Keratinocyte (primary cell): ENCODE measurements at regions not wholly inside any gene's neighbourhood (a gene's known extent, or its start where the extent isn't known, plus 50 kb on each side); places are given as distances from the start of the nearest gene placed in this dataset.

Experiments
- DNase-seq: peaks from one replicate; pipeline ENCODE4 v3.0.0-alpha.2; 2011; ENCODE audit warnings: low read depth, missing footprints, low spot score
- FAIRE-seq: peaks from 2 replicates; lab custom pipeline; 2011; peaks lifted over from hg19 to GRCh38; lab: Jason Lieb, UNC
- H2AFZ ChIP-seq: 2 replicates; pipeline ENCODE4 v1.6.0; 2012; ENCODE audit warnings: low read length, control low read depth, inconsistent platforms; ENCODE audit not compliant: control insufficient read depth
- H3K27ac ChIP-seq: 2 replicates; pipeline ENCODE4 v1.5.1; 2011; ENCODE audit warnings: low read length; ENCODE audit not compliant: control insufficient read depth, insufficient read depth
- H3K27me3 ChIP-seq: 3 replicates; pipeline ENCODE4 v1.6.0; 2011; ENCODE audit warnings: low read length; ENCODE audit not compliant: control insufficient read depth, insufficient read depth; ENCODE audit errors: extremely low read depth
- H3K36me3 ChIP-seq, 2 experiments: 2 replicates in 1 of 2; 3 replicates in 1 of 2; pipeline ENCODE4 v1.5.1; 2011; ENCODE audit warnings: low read length in 2 of 2, mild to moderate bottlenecking in 1 of 2; ENCODE audit not compliant: control insufficient read depth in 2 of 2, insufficient read depth in 2 of 2; ENCODE audit errors: extremely low read depth in 1 of 2
- H3K4me1 ChIP-seq: 3 replicates; pipeline ENCODE4 v1.5.1; 2011; ENCODE audit warnings: low read length; ENCODE audit not compliant: control insufficient read depth, insufficient read depth; ENCODE audit errors: extremely low read depth
- H3K4me2 ChIP-seq: 3 replicates; pipeline ENCODE4 v1.6.0; 2011; ENCODE audit warnings: low read depth, low read length; ENCODE audit not compliant: control insufficient read depth, insufficient read depth; ENCODE audit errors: extremely low read depth
- H3K4me3 ChIP-seq, 3 experiments: fragments of 200-600 bp in 1 of 3; sonication (generic) in 1 of 3; 2 replicates in 2 of 3; 3 replicates in 1 of 3; pipeline ENCODE4 v1.5.1; 2011 to 2016; ENCODE audit warnings: low read length in 3 of 3, mild to moderate bottlenecking in 3 of 3, control low read depth in 2 of 3, inconsistent platforms in 1 of 3, low read depth in 1 of 3, mixed read lengths in 1 of 3, mixed run types in 1 of 3, moderate library complexity in 1 of 3; ENCODE audit not compliant: control insufficient read depth in 2 of 3, insufficient read depth in 2 of 3; ENCODE audit errors: extremely low read depth in 1 of 3
- H3K79me2 ChIP-seq: 2 replicates; pipeline ENCODE4 v1.6.0; 2012; ENCODE audit warnings: low read length; ENCODE audit not compliant: control insufficient read depth, insufficient read depth
- H3K9ac ChIP-seq: 3 replicates; pipeline ENCODE4 v1.6.0; 2011; ENCODE audit warnings: low read length; ENCODE audit not compliant: control insufficient read depth, insufficient read depth; ENCODE audit errors: extremely low read depth
- H3K9me1 ChIP-seq: 3 replicates; pipeline ENCODE4 v1.6.0; 2011; ENCODE audit warnings: low read length; ENCODE audit not compliant: control insufficient read depth, insufficient read depth; ENCODE audit errors: extremely low read depth
- H3K9me3 ChIP-seq: 2 replicates; pipeline ENCODE4 v1.5.1; 2012; ENCODE audit warnings: low read depth, low read length; ENCODE audit not compliant: control insufficient read depth
- H4K20me1 ChIP-seq: 3 replicates; pipeline ENCODE4 v1.6.0; 2011; ENCODE audit warnings: low read length; ENCODE audit not compliant: control insufficient read depth, insufficient read depth; ENCODE audit errors: extremely low read depth
- CTCF ChIP-seq, 3 experiments: IDR thresholded peaks in 1 of 3; conservative IDR thresholded peaks in 1 of 3; optimal IDR thresholded peaks in 1 of 3; 2 replicates in 2 of 3; 3 replicates in 1 of 3; pipeline versions ENCODE3 to v1.5.1; 2011; ENCODE audit warnings: low read length in 3 of 3, mild to moderate bottlenecking in 3 of 3, moderate library complexity in 2 of 3, control low read depth in 1 of 3, inconsistent platforms in 1 of 3; ENCODE audit not compliant: insufficient read depth in 2 of 3; ENCODE audit errors: extremely low read depth in 1 of 3
- EZH2 ChIP-seq: IDR thresholded peaks from one replicate; pipeline ENCODE4 v1.6.1; 2012; ENCODE audit warnings: inconsistent platforms, mild to moderate bottlenecking, low read length, moderate library complexity
- dilution Hi-C: fragments of 300-500 bp; cut with MboI; formaldehyde crosslinking; loops from one replicate; pipeline ENCODE4 v1.7.0; 2020; ENCODE audit warnings: low sequenced_read_pairs; ENCODE audit not compliant: extremely low pct_ligation_motif_present

- Histone ChIP-seq H3K36me3 (no peaks in the 10 kb centered on the region), H3K79me2 (no peaks in the 10 kb centered on the region), H3K27me3 (no peaks in the 10 kb centered on the region), H3K9ac (no peak overlapping the region), H3K4me3 (no peak overlapping the region), H3K9me3 (no peaks in the 10 kb centered on the region), H4K20me1 (no peaks in the 10 kb centered on the region), H3K4me2 (no peak overlapping the region), H3K9me1 (no peaks in the 10 kb centered on the region), H3K4me1 (peaks cover 13% of the 10 kb centered on the region), H3K27ac (peak overlapping the region; percentile 39), H2AFZ (no peak overlapping the region)
- TF ChIP-seq CTCF (optimal IDR thresholded peaks at IDR 0.05 in 1 of 3, IDR thresholded peaks at IDR 0.05 in 1 of 3, conservative IDR thresholded peaks at IDR 0.05 in 1 of 3; ENCODE audit: extremely low read depth in 1 of 3, insufficient read depth in 2 of 3, low read length in 3 of 3) (no peak), EZH2 (no peak)
- FAIRE-seq (peak; percentile 96), DNase-seq (peak; percentile 71)
- dilution Hi-C loops, result no loop called here
Measured at GRCh38 chr15:35874260-35874905, 328.4 kb upstream of the DPH6 start.

GRCh38 chr15:35876762-35877161 lies 330.8 kb upstream of the DPH6 start:
- Histone ChIP-seq H3K9me3 (no peaks in the 10 kb centered on the region), H3K9me1 (no peaks in the 10 kb centered on the region), H3K4me1 (peaks cover 5% of the 10 kb centered on the region), H2AFZ (no peak overlapping the region), H4K20me1 (no peaks in the 10 kb centered on the region), H3K27ac (no peak overlapping the region), H3K9ac (no peak overlapping the region), H3K27me3 (no peaks in the 10 kb centered on the region), H3K4me2 (no peak overlapping the region), H3K36me3 (no peaks in the 10 kb centered on the region), H3K79me2 (no peaks in the 10 kb centered on the region), H3K4me3 (no peak overlapping the region)
- FAIRE-seq (no peak), DNase-seq (no peak)
- TF ChIP-seq CTCF (optimal IDR thresholded peaks at IDR 0.05 in 1 of 3, IDR thresholded peaks at IDR 0.05 in 1 of 3, conservative IDR thresholded peaks at IDR 0.05 in 1 of 3; ENCODE audit: extremely low read depth in 1 of 3, insufficient read depth in 2 of 3, low read length in 3 of 3) (no peak), EZH2 (no peak)
- dilution Hi-C loops, result no loop called here
